ENCODE measurements at regions not wholly inside any gene's neighbourhood (a gene's known extent, or its start where the extent isn't known, plus 50 kb on each side); places are given as distances from the start of the nearest gene placed in this dataset.

- no peaks in the 10 kb centered on the region for H3K36me3 Mint-ChIP-seq (ENCODE audit: low read depth)
- H3K27ac Mint-ChIP-seq: no peak overlapping the region
- no peak overlapping the region for H3K4me3 Mint-ChIP-seq
- H3K4me1 Mint-ChIP-seq (ENCODE audit: low read depth): no peaks in the 10 kb centered on the region
- no peaks in the 10 kb centered on the region for H3K9me3 Mint-ChIP-seq
- peaks cover 33% of the 10 kb centered on the region for H3K27me3 Mint-ChIP-seq (ENCODE audit: low read depth)
Measured at GRCh38 chr6:108746366-108746765, 101.9 kb upstream of the ARMC2 start.

- no peak overlapping the region for H3K27ac Mint-ChIP-seq
- no peaks in the 10 kb centered on the region for H3K9me3 Mint-ChIP-seq
Measured at GRCh38 chr6:108746836-108747575, 101.2 kb upstream of the ARMC2 start.

GRCh38 chr6:108748055-108748454 is 100.2 kb upstream of the ARMC2 start:
- no peak overlapping the region for H3K27ac Mint-ChIP-seq
- H3K4me1 Mint-ChIP-seq (ENCODE audit: low read depth): no peaks in the 10 kb centered on the region
- peaks cover 33% of the 10 kb centered on the region for H3K27me3 Mint-ChIP-seq (ENCODE audit: low read depth)
- H3K9me3 Mint-ChIP-seq: no peaks in the 10 kb centered on the region
- no peaks in the 10 kb centered on the region for H3K36me3 Mint-ChIP-seq (ENCODE audit: low read depth)
- no peak overlapping the region for H3K4me3 Mint-ChIP-seq

More at GRCh38 chr6:108746836-108747575, 101.2 kb upstream of the ARMC2 start:
- Mint-ChIP-seq H3K27me3 (ENCODE audit: low read depth) (peaks cover 34% of the 10 kb centered on the region), H3K36me3 (ENCODE audit: low read depth) (no peaks in the 10 kb centered on the region), H3K4me3 (no peak overlapping the region), H3K4me1 (ENCODE audit: low read depth) (no peaks in the 10 kb centered on the region)

- Mint-ChIP-seq H3K27ac (no peak overlapping the region), H3K27me3 (ENCODE audit: low read depth) (peaks cover 28% of the 10 kb centered on the region), H3K4me3 (no peak overlapping the region), H3K9me3 (no peaks in the 10 kb centered on the region), H3K36me3 (ENCODE audit: low read depth) (no peaks in the 10 kb centered on the region), H3K4me1 (ENCODE audit: low read depth) (no peaks in the 10 kb centered on the region)
Measured at GRCh38 chr6:108748959-108749358, 99.3 kb upstream of the ARMC2 start.

- Mint-ChIP-seq H3K4me1 (ENCODE audit: low read depth) (no peaks in the 10 kb centered on the region), H3K4me3 (no peak overlapping the region), H3K9me3 (no peaks in the 10 kb centered on the region), H3K27ac (no peak overlapping the region), H3K36me3 (ENCODE audit: low read depth) (no peaks in the 10 kb centered on the region), H3K27me3 (ENCODE audit: low read depth) (peaks cover 34% of the 10 kb centered on the region)
Measured at GRCh38 chr6:108750801-108751200, 97.4 kb upstream of the ARMC2 start.

- Mint-ChIP-seq H3K27ac (no peak overlapping the region), H3K9me3 (no peaks in the 10 kb centered on the region), H3K36me3 (ENCODE audit: low read depth) (no peaks in the 10 kb centered on the region), H3K4me3 (no peak overlapping the region), H3K4me1 (ENCODE audit: low read depth) (no peaks in the 10 kb centered on the region), H3K27me3 (ENCODE audit: low read depth) (peaks cover 36% of the 10 kb centered on the region)
Measured at GRCh38 chr6:108751282-108751681, 96.9 kb upstream of the ARMC2 start.

- H3K27me3 Mint-ChIP-seq (ENCODE audit: low read depth): peaks cover 31% of the 10 kb centered on the region
- H3K27ac Mint-ChIP-seq: no peak overlapping the region
- H3K9me3 Mint-ChIP-seq: no peaks in the 10 kb centered on the region
- H3K4me3 Mint-ChIP-seq: no peak overlapping the region
- H3K4me1 Mint-ChIP-seq (ENCODE audit: low read depth): no peaks in the 10 kb centered on the region
- H3K36me3 Mint-ChIP-seq (ENCODE audit: low read depth): no peaks in the 10 kb centered on the region
Measured at GRCh38 chr6:108751851-108752732, 96.1 kb upstream of the ARMC2 start.

GRCh38 chr6:108752733-108753590 is 95.3 kb upstream of the ARMC2 start:
- Mint-ChIP-seq H3K36me3 (ENCODE audit: low read depth) (no peaks in the 10 kb centered on the region), H3K9me3 (no peaks in the 10 kb centered on the region), H3K27me3 (ENCODE audit: low read depth) (peaks cover 26% of the 10 kb centered on the region), H3K27ac (no peak overlapping the region), H3K4me3 (no peak overlapping the region), H3K4me1 (ENCODE audit: low read depth) (no peaks in the 10 kb centered on the region)

GRCh38 chr6:108755257-108756240 is 92.7 kb upstream of the ARMC2 start:
- H3K4me3 Mint-ChIP-seq: no peak overlapping the region
- H3K4me1 Mint-ChIP-seq (ENCODE audit: low read depth): no peaks in the 10 kb centered on the region
- peaks cover 20% of the 10 kb centered on the region for H3K27me3 Mint-ChIP-seq (ENCODE audit: low read depth)
- no peaks in the 10 kb centered on the region for H3K9me3 Mint-ChIP-seq
- no peak overlapping the region for H3K27ac Mint-ChIP-seq
- no peaks in the 10 kb centered on the region for H3K36me3 Mint-ChIP-seq (ENCODE audit: low read depth)

- no peak overlapping the region for H3K27ac Mint-ChIP-seq
- peaks cover 16% of the 10 kb centered on the region for H3K27me3 Mint-ChIP-seq (ENCODE audit: low read depth)
- H3K4me1 Mint-ChIP-seq (ENCODE audit: low read depth): peaks cover 2% of the 10 kb centered on the region
- H3K4me3 Mint-ChIP-seq: no peak overlapping the region
- no peaks in the 10 kb centered on the region for H3K9me3 Mint-ChIP-seq
- no peaks in the 10 kb centered on the region for H3K36me3 Mint-ChIP-seq (ENCODE audit: low read depth)
Measured at GRCh38 chr6:108757357-108757756, 90.9 kb upstream of the ARMC2 start.

- Mint-ChIP-seq H3K27me3 (ENCODE audit: low read depth) (peaks cover 28% of the 10 kb centered on the region), H3K4me1 (ENCODE audit: low read depth) (peaks cover 4% of the 10 kb centered on the region), H3K9me3 (no peaks in the 10 kb centered on the region), H3K36me3 (ENCODE audit: low read depth) (no peaks in the 10 kb centered on the region), H3K27ac (no peak overlapping the region), H3K4me3 (no peak overlapping the region)
Measured at GRCh38 chr6:108758884-108759283, 89.3 kb upstream of the ARMC2 start.

GRCh38 chr6:108760126-108761050 is 87.8 kb upstream of the ARMC2 start:
- Mint-ChIP-seq H3K27me3 (ENCODE audit: low read depth) (peaks cover 21% of the 10 kb centered on the region), H3K9me3 (no peaks in the 10 kb centered on the region), H3K4me3 (no peak overlapping the region), H3K36me3 (ENCODE audit: low read depth) (no peaks in the 10 kb centered on the region), H3K4me1 (ENCODE audit: low read depth) (peaks cover 4% of the 10 kb centered on the region), H3K27ac (no peak overlapping the region)

- H3K9me3 Mint-ChIP-seq: no peaks in the 10 kb centered on the region
- H3K4me1 Mint-ChIP-seq (ENCODE audit: low read depth): peaks cover 4% of the 10 kb centered on the region
- peaks cover 22% of the 10 kb centered on the region for H3K27me3 Mint-ChIP-seq (ENCODE audit: low read depth)
- no peak overlapping the region for H3K4me3 Mint-ChIP-seq
- H3K36me3 Mint-ChIP-seq (ENCODE audit: low read depth): no peaks in the 10 kb centered on the region
- no peak overlapping the region for H3K27ac Mint-ChIP-seq
Measured at GRCh38 chr6:108762394-108762793, 85.8 kb upstream of the ARMC2 start.
